Activated CD4-positive, CD25-positive, alpha-beta regulatory T cell treated with anti-CD3 and anti-CD28 coated beads, Interleukin-2, amount 50 U/mL, for 24 hours (primary cell): ENCODE measurements at regions not wholly inside any gene's neighbourhood (a gene's known extent, or its start where the extent isn't known, plus 50 kb on each side); places are given as distances from the start of the nearest gene placed in this dataset.

Source experiments
- ATAC-seq, 2 donors: fragments of 150-1000 bp; cut with Tn5 transposase; one replicate each; pipeline ENCODE4 v1.10.0; 2021; ENCODE audit warnings: mild to moderate bottlenecking in 1 of 2, moderate library complexity in 1 of 2

DNA sequence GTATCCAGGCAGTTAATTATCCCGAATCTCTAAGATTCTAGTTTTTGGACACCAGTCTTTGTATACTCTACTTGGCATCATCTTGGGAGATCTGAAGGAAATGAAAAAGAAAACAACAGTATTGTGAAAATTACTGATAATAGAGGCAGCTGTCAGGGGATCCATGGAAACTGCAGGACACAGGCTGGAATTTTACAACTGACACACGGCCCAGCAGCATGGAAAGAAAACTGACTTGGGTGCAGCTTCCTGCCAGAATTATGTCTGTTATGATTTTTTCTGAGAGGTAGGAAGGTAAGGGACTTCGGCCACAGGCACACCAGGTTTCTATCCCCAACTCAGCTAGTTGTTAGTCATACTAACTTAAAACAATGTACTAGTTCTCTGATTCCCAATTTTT, 57.7 kb upstream of the ERBB4 start:
- ATAC-seq = no peak

DNA sequence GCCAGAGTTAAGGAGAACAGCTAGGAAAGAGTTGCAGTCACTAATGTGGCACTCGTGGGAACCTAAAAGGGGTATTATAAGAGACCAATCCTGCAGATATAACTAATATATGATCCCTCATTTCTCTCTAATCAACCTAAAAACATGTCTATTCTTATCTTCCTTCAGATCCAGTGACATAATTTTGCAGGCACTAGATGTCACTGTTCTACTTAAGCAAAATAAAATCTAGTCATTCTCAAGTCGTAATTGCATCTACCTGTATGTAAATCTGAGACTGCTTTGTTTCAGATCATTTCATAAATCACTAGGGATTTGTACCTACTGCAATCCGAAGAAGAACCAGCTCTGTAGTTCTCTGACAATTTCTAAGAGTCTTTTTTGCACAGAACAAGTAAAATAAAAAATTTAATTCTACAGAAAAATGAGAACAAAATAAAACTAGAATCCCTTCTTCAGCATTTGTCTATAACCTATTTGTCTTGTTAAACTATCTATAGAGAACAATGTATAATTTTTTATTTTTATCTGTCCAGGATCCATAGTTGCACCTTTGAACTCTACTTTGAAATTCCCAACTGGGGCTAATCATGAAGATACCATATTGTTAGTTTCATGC, 56.5 kb upstream of the ERBB4 start:
- no peak for ATAC-seq

DNA sequence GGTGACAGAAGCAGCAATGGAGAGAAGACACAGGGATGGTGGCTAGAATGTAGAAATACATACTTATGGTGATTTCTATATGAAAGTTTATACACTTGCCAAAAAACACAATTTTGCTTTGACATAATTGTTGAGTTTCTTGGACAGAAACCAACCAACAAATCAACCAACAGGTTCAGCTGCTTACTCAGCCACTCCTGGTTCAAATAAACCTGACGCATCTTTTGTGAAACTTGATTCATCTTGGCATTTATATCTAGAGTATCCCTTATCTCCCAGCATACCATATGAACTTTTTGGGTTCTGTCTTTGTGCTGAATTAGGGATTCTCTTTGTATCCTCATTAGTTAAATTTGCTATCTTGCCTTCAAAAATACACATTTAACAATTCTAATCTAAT, 54.1 kb upstream of the ERBB4 start:
- no peak for ATAC-seq
